ENCODE measurements at regions not wholly inside any gene's neighbourhood (a gene's known extent, or its start where the extent isn't known, plus 50 kb on each side); places are given as distances from the start of the nearest gene placed in this dataset.

GRCh38 chr2:155266583-155266982 is 568.1 kb downstream of the KCNJ3 start:
- TF ChIP-seq CTCF (IDR thresholded peaks at IDR 0.05; ENCODE audit: low read depth, low read length) = no peak
- TF ChIP-seq EZH2phosphoT487 (IDR thresholded peaks at IDR 0.05; ENCODE audit: low read depth) = no peak
